ENCODE measurements at regions not wholly inside any gene's neighbourhood (a gene's known extent, or its start where the extent isn't known, plus 50 kb on each side); places are given as distances from the start of the nearest gene placed in this dataset.

DNA sequence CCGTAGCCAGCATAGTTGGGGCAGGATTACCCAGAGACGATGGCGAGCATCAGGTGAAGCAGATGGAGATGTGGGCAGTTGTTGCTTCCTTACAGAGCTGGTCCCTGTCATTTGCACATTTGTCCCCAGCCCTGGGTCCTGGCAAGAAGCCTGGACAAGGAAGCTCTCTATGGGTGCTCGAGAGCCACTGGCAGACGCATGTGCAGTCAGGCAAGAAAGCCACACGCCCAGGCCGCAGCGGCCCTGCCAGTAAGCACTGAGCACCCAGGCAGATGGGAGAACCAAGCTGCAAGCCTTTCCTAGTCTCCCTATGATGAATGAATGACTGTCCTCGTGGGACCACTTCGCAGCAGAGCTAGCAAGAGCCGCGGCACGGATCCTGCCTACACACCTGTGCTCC lies 182.8 kb downstream of the FOXO1 start:
- H3K9me3 ChIP-seq (ENCODE audit: severe bottlenecking): no peaks in the 10 kb centered on the region
- ATAC-seq (ENCODE audit: low read depth): no peak
- DNase-seq (ENCODE audit: low spot score): no peak
- no peak overlapping the region for H3K27ac ChIP-seq (ENCODE audit: poor library complexity, severe bottlenecking)
- no peak overlapping the region for H3K4me3 ChIP-seq (ENCODE audit: severe bottlenecking)
- H3K27me3 ChIP-seq (ENCODE audit: insufficient read depth, poor library complexity, severe bottlenecking): no peaks in the 10 kb centered on the region
- no peaks in the 10 kb centered on the region for H3K4me1 ChIP-seq (ENCODE audit: insufficient read depth, poor library complexity, severe bottlenecking)
- H3K36me3 ChIP-seq (ENCODE audit: low read depth): no peaks in the 10 kb centered on the region
- TF ChIP-seq, protein P1, sequence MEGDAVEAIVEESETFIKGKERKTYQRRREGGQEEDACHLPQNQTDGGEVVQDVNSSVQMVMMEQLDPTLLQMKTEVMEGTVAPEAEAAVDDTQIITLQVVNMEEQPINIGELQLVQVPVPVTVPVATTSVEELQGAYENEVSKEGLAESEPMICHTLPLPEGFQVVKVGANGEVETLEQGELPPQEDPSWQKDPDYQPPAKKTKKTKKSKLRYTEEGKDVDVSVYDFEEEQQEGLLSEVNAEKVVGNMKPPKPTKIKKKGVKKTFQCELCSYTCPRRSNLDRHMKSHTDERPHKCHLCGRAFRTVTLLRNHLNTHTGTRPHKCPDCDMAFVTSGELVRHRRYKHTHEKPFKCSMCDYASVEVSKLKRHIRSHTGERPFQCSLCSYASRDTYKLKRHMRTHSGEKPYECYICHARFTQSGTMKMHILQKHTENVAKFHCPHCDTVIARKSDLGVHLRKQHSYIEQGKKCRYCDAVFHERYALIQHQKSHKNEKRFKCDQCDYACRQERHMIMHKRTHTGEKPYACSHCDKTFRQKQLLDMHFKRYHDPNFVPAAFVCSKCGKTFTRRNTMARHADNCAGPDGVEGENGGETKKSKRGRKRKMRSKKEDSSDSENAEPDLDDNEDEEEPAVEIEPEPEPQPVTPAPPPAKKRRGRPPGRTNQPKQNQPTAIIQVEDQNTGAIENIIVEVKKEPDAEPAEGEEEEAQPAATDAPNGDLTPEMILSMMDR (IDR thresholded peaks at IDR 0.05; ENCODE audit: poor library complexity, severe bottlenecking): no peak

DNA sequence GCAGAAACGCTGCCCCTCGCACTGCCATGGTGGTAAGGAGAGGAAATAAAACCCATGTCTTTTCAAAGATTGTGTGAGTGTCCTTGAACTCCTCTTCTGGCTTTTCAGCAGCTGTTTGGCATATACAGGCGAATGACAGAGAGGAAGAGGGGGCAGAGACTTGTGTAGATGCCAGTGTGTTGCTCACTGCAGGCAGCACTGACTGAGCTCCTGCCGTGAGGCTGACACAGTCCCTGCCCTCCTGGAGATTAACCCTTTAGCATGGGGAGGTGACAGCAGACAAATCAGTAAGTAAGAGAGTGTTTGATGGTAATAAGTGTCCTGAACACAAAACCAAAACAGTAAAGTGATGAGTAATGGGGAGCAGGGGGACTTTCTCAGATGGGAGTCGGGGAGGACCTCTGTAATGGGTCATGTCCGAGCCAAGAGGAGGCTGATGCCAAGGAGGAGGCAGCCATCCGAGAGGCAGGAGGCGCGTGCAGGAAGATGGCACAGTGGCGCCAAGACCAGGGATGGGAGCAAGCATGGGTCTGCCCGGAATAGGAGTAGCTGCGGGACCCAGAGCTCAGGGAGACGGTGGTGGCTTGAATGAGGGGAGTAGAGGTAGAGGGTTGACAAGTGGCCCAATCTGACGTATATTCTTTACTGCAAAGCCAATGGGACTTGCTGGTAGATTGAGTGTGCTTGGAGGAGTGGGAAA lies 182.2 kb downstream of the FOXO1 start:
- Histone ChIP-seq H3K27me3 (ENCODE audit: insufficient read depth, poor library complexity, severe bottlenecking) (no peaks in the 10 kb centered on the region), H3K4me1 (ENCODE audit: insufficient read depth, poor library complexity, severe bottlenecking) (no peaks in the 10 kb centered on the region)

DNA sequence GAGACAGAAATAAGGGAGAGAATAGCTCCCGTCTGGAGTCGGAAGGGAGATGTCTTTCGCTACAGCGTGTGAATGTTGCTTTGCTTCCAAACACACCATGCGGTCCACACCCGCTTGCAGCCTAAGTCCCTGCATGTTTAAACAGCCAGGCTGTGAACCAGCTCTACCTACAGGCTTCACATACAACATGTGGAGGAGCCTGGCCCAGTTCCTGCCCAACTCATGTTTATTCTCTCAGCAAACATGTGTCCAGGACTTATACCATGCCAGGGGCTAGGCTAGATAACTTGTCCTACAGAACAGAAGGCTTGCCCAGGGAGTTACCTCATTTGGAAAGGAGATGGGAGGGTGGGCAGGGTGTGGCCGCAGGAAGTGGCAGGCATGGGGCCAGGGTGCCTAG lies 181.5 kb downstream of the FOXO1 start:
- TF ChIP-seq, protein P1 (IDR thresholded peaks at IDR 0.05; ENCODE audit: poor library complexity, severe bottlenecking): no peak
- 0 out of 3 replicates have a peak, but pooled peaks have one; percentile 12 for ATAC-seq (ENCODE audit: low read depth)
- no peaks in the 10 kb centered on the region for H3K36me3 ChIP-seq (ENCODE audit: low read depth)
- no peaks in the 10 kb centered on the region for H3K4me1 ChIP-seq (ENCODE audit: insufficient read depth, poor library complexity, severe bottlenecking)
- no peak for DNase-seq (ENCODE audit: low spot score)
- no peaks in the 10 kb centered on the region for H3K9me3 ChIP-seq (ENCODE audit: severe bottlenecking)
- no peaks in the 10 kb centered on the region for H3K27me3 ChIP-seq (ENCODE audit: insufficient read depth, poor library complexity, severe bottlenecking)
- H3K27ac ChIP-seq (ENCODE audit: poor library complexity, severe bottlenecking): no peak overlapping the region
- no peak overlapping the region for H3K4me3 ChIP-seq (ENCODE audit: severe bottlenecking)

More for the DNA sequence above, 182.2 kb downstream of the FOXO1 start:
- ATAC-seq (ENCODE audit: low read depth): no peak
- H3K27ac ChIP-seq (ENCODE audit: poor library complexity, severe bottlenecking): no peak overlapping the region
- H3K9me3 ChIP-seq (ENCODE audit: severe bottlenecking): no peaks in the 10 kb centered on the region
- DNase-seq (ENCODE audit: low spot score): no peak
- no peaks in the 10 kb centered on the region for H3K36me3 ChIP-seq (ENCODE audit: low read depth)
- TF ChIP-seq, protein P1 (IDR thresholded peaks at IDR 0.05; ENCODE audit: poor library complexity, severe bottlenecking): no peak
- H3K4me3 ChIP-seq (ENCODE audit: severe bottlenecking): no peak overlapping the region

DNA sequence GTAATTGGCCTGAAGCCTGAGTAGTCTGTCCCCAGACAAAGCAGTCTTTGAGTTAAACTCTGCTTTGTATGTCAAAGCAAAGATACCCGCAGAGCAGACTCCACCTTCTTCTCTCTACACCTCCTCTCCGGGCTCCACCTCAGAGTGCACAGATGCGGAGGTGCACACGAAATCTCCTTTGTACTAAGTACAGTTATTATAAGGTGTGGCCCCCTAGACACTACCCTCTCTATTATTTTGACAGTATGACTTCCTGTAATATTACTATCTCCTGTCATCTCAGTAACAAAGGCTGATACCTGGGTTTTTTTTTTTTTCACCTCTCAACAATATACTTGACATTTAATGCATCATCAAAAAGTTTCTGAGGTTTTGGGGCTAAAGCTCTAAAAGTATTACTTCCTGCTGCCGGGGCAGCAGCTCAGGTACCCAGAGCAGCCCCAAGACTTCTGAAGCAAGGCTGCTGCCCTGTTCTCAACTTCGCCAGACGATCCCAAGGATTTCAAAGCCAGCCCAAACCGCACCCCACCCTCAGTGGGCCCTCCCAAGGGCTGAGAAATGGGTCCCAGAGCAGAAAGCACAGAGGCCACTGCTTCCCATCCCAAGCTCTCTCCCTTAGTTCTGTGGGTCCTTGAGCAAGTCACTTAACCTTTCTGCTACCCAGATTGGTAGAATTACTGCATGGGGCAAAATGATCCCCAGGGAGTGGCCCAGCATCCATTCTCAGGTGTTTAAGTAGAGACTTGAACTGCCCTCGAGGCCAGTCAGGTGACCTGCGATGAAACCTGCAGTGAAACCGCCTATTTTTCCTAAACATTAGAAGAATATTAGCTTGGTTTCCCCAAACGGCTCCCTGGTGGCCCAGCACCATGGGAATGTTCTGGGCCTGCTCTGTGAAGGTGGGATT lies 180.6 kb downstream of the FOXO1 start:
- Histone ChIP-seq H3K27me3 (ENCODE audit: insufficient read depth, poor library complexity, severe bottlenecking) (no peaks in the 10 kb centered on the region), H3K4me1 (ENCODE audit: insufficient read depth, poor library complexity, severe bottlenecking) (no peaks in the 10 kb centered on the region), H3K9me3 (ENCODE audit: severe bottlenecking) (no peaks in the 10 kb centered on the region), H3K36me3 (ENCODE audit: low read depth) (no peaks in the 10 kb centered on the region), H3K4me3 (ENCODE audit: severe bottlenecking) (no peak overlapping the region), H3K27ac (ENCODE audit: poor library complexity, severe bottlenecking) (no peak overlapping the region)
- DNase-seq (ENCODE audit: low spot score) (no peak), ATAC-seq (ENCODE audit: low read depth) (no peak)
- TF ChIP-seq, protein P1 (IDR thresholded peaks at IDR 0.05; ENCODE audit: poor library complexity, severe bottlenecking): no peak

All from RWPE2 (cell line).